Endodermal cell (in vitro differentiated cells): ENCODE measurements at regions not wholly inside any gene's neighbourhood (a gene's known extent, or its start where the extent isn't known, plus 50 kb on each side); places are given as distances from the start of the nearest gene placed in this dataset.
A peak's percentile ranks its signal among the peaks of the same experiment; 100 is the strongest.
"Not testable (repeated sequence)": the region's sequence is repeated elsewhere in the genome, so short reads cannot be mapped to it uniquely, and the experiment has no call there.

Source experiments
- DNase-seq: peaks from one replicate; pipeline ENCODE4 v3.0.0-alpha.2; 2017
- H3K27ac ChIP-seq: 2 replicates; pipeline ENCODE4 v1.5.1; 2013; ENCODE audit warnings: mild to moderate bottlenecking, low read depth, low read length, moderate library complexity
- H3K27me3 ChIP-seq: 2 replicates; pipeline ENCODE4 v1.6.1; 2013; ENCODE audit warnings: mild to moderate bottlenecking, low read length, moderate library complexity; ENCODE audit not compliant: insufficient read depth, control insufficient read depth, poor library complexity, severe bottlenecking
- H3K36me3 ChIP-seq: 2 replicates; pipeline ENCODE4 v1.7.0; 2013; ENCODE audit warnings: mild to moderate bottlenecking, low read length, moderate library complexity; ENCODE audit not compliant: control insufficient read depth, insufficient read depth
- H3K4me1 ChIP-seq: one replicate; pipeline ENCODE4 v1.7.0; 2013; ENCODE audit warnings: low read length; ENCODE audit not compliant: control insufficient read depth, insufficient read depth
- H3K4me3 ChIP-seq: 2 replicates; pipeline ENCODE4 v1.5.1; 2013; ENCODE audit warnings: mild to moderate bottlenecking, low read length, moderate library complexity
- H3K9ac ChIP-seq: 2 replicates; pipeline ENCODE4 v1.6.1; 2013; ENCODE audit warnings: mild to moderate bottlenecking, low read length, moderate library complexity; ENCODE audit not compliant: poor library complexity, severe bottlenecking; ENCODE audit errors: extremely low read depth
- H3K9me3 ChIP-seq: 2 replicates; pipeline ENCODE4 v1.6.1; 2013; ENCODE audit warnings: mild to moderate bottlenecking, low read length, moderate library complexity; ENCODE audit not compliant: control insufficient read depth
- H3K27ac Mint-ChIP-seq: 2 replicates; pipeline ENCODE4 v1.8.0; 2020; ENCODE audit warnings: mixed read lengths
- H3K27me3 Mint-ChIP-seq: 2 replicates; pipeline ENCODE4 v1.8.0; 2021; ENCODE audit warnings: mild to moderate bottlenecking, mixed read lengths; ENCODE audit not compliant: insufficient read depth
- H3K36me3 Mint-ChIP-seq: 2 replicates; pipeline ENCODE4 v1.8.0; 2020; ENCODE audit warnings: low read depth, mixed read lengths
- H3K4me1 Mint-ChIP-seq: 2 replicates; pipeline ENCODE4 v1.8.0; 2020; ENCODE audit warnings: mixed read lengths
- H3K4me3 Mint-ChIP-seq: 2 replicates; pipeline ENCODE4 v1.8.0; 2020; ENCODE audit warnings: mild to moderate bottlenecking, moderate library complexity, mixed read lengths
- H3K9me3 Mint-ChIP-seq: 2 replicates; pipeline ENCODE4 v1.8.0; 2020; ENCODE audit warnings: mild to moderate bottlenecking, mixed read lengths
- CTCF ChIP-seq: fragments of 200-600 bp; sonication (generic); conservative IDR thresholded peaks from 2 replicates; pipeline ENCODE4 v1.5.0; 2021; ENCODE audit warnings: antibody characterized with exemption, mild to moderate bottlenecking
- WGBS, 2 experiments: methylation state at CpG; one replicate each; pipeline versions ENCODE4 v1.1.5 to v1.1.7; 2013; ENCODE audit warnings: missing lambda C conversion rate in 2 of 2, mixed read lengths in 1 of 2; ENCODE audit not compliant: insufficient coverage in 1 of 2, insufficient read length in 1 of 2; 5-methylcytosine and 5-hydroxymethylcytosine counted together

GRCh38 chr1:166395729-166396128, 228.9 kb upstream of the FAM78B start:
- Histone ChIP-seq H3K4me3 (no peak overlapping the region), H3K27ac (no peak overlapping the region), H3K9me3 (no peaks in the 10 kb centered on the region), H3K27me3 (no peaks in the 10 kb centered on the region), H3K4me1 (peaks cover 12% of the 10 kb centered on the region), H3K36me3 (no peaks in the 10 kb centered on the region), H3K9ac (no peak overlapping the region)
- Mint-ChIP-seq H3K27ac (no peak overlapping the region), H3K27me3 (no peaks in the 10 kb centered on the region), H3K36me3 (no peaks in the 10 kb centered on the region), H3K4me1 (peaks cover 41% of the 10 kb centered on the region), H3K4me3 (no peak overlapping the region), H3K9me3 (no peaks in the 10 kb centered on the region)
- no peak for TF ChIP-seq CTCF
- DNase-seq, result no peak

- H3K4me1 ChIP-seq, H3K36me3 ChIP-seq, H3K27ac ChIP-seq, H3K9ac ChIP-seq, H3K36me3 Mint-ChIP-seq, H3K27me3 ChIP-seq: not testable (repeated sequence)
- peaks cover 15% of the 10 kb centered on the region for H3K4me1 Mint-ChIP-seq
- H3K9me3 ChIP-seq, result peaks cover 23% of the 10 kb centered on the region
- H3K9me3 Mint-ChIP-seq, result peaks cover 64% of the 10 kb centered on the region
- H3K4me3 Mint-ChIP-seq, result peak overlapping the region; percentile 26
- H3K27ac Mint-ChIP-seq, result peak overlapping the region; percentile 52
- H3K27me3 Mint-ChIP-seq, result peaks cover 12% of the 10 kb centered on the region
- DNase-seq, result peak; percentile 88
- peak overlapping the region; percentile 68 for H3K4me3 ChIP-seq
- 61 to 62% methylated on average over 5 to 9 of the region's 9 CpGs for WGBS, 2 experiments
Measured at GRCh38 chr1:166409253-166410082, 242.7 kb upstream of the FAM78B start.

GRCh38 chr1:166410083-166410385, 243.2 kb upstream of the FAM78B start:
- 90 to 91% methylated on average over 2 to 3 of the region's 3 CpGs for WGBS, 2 experiments
- Histone ChIP-seq H3K9ac (no peak overlapping the region), H3K4me3 (peak overlapping the region; percentile 68)

GRCh38 chr1:166416831-166417230, 250.0 kb upstream of the FAM78B start:
- H3K36me3 Mint-ChIP-seq, DNase-seq, H3K27me3 ChIP-seq: not testable (repeated sequence)

More at GRCh38 chr1:166410083-166410385, 243.2 kb upstream of the FAM78B start:
- no peak for DNase-seq
- Histone ChIP-seq H3K4me1 (peaks cover 5% of the 10 kb centered on the region), H3K27ac (no peak overlapping the region), H3K9me3 (peaks cover 23% of the 10 kb centered on the region), H3K27me3 (no peaks in the 10 kb centered on the region), H3K36me3 (no peaks in the 10 kb centered on the region)
- peak overlapping the region; percentile 13 for H3K4me3 Mint-ChIP-seq
- no peak for TF ChIP-seq CTCF
- peaks cover 15% of the 10 kb centered on the region for H3K4me1 Mint-ChIP-seq
- peak overlapping the region; percentile 52 for H3K27ac Mint-ChIP-seq
- peaks cover 6% of the 10 kb centered on the region for H3K36me3 Mint-ChIP-seq
- peaks cover 16% of the 10 kb centered on the region for H3K27me3 Mint-ChIP-seq
- H3K9me3 Mint-ChIP-seq, result peaks cover 64% of the 10 kb centered on the region

More at GRCh38 chr1:166416831-166417230, 250.0 kb upstream of the FAM78B start:
- not testable (repeated sequence) for H3K36me3 ChIP-seq, H3K27ac ChIP-seq, H3K4me3 ChIP-seq, H3K4me3 Mint-ChIP-seq, H3K4me1 Mint-ChIP-seq, H3K27ac Mint-ChIP-seq, H3K9ac ChIP-seq, H3K4me1 ChIP-seq, H3K27me3 Mint-ChIP-seq, H3K9me3 ChIP-seq
- 81 to 86% methylated on average over 4 to 7 of the region's 7 CpGs for WGBS, 2 experiments
- H3K9me3 Mint-ChIP-seq, result peaks cover 34% of the 10 kb centered on the region
